Immature natural killer cell (primary cell): ENCODE measurements at regions not wholly inside any gene's neighbourhood (a gene's known extent, or its start where the extent isn't known, plus 50 kb on each side); places are given as distances from the start of the nearest gene placed in this dataset.

ENCODE experiments used
- DNase-seq, 3 donors: peaks; one replicate each; pipeline ENCODE4 v3.0.0; 2022; ENCODE audit warnings: mixed read lengths in 1 of 3
- H3K27ac Mint-ChIP-seq, 6 donors: one replicate each; pipeline ENCODE4 v1.8.0; 2020; ENCODE audit warnings: mixed read lengths in 6 of 6, mild to moderate bottlenecking in 5 of 6, inconsistent platforms in 4 of 6, moderate library complexity in 3 of 6
- H3K27me3 Mint-ChIP-seq, 3 donors: one replicate each; pipeline ENCODE4 v1.8.0; 2020 to 2021; ENCODE audit warnings: low read depth in 3 of 3, mild to moderate bottlenecking in 3 of 3, mixed read lengths in 3 of 3, moderate library complexity in 3 of 3, inconsistent platforms in 1 of 3
- H3K36me3 Mint-ChIP-seq, 3 donors: one replicate each; pipeline ENCODE4 v1.8.0; 2020; ENCODE audit warnings: mixed read lengths in 3 of 3, inconsistent platforms in 2 of 3, mild to moderate bottlenecking in 2 of 3
- H3K4me1 Mint-ChIP-seq, 2 donors: one replicate each; pipeline ENCODE4 v1.8.0; 2020; ENCODE audit warnings: inconsistent platforms in 2 of 2, mild to moderate bottlenecking in 2 of 2, mixed read lengths in 2 of 2, moderate library complexity in 1 of 2
- H3K4me3 Mint-ChIP-seq, 5 donors: one replicate each; pipeline ENCODE4 v1.8.0; 2020; ENCODE audit warnings: mild to moderate bottlenecking in 5 of 5, mixed read lengths in 5 of 5, inconsistent platforms in 3 of 5, moderate library complexity in 3 of 5
- H3K9me3 Mint-ChIP-seq, 6 donors: one replicate each; pipeline ENCODE4 v1.8.0; 2020; ENCODE audit warnings: mild to moderate bottlenecking in 6 of 6, mixed read lengths in 6 of 6, inconsistent platforms in 4 of 6, moderate library complexity in 3 of 6

DNA sequence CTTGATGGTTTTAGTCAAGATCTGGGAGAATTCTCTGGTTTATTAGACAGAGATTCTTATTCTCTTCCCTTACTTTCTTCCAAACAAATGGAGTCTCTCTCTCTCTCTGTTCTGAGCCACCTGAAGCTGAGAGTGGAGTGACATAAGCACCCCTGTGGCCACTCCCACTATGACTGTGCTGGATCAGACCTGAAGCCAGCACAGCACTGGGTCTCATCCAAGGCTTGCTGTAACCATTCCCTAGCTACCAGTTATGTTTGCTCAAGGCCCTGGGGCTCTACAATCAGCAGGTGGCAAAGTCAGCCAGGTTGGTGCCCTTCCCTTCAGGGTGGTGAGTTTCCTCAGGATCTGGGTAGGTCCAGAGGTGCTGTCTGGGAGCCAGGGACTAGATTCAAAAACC lies 568.5 kb downstream of the AACS start:
- no peaks in the 10 kb centered on the region for H3K36me3 Mint-ChIP-seq
- no peaks in the 10 kb centered on the region for H3K4me1 Mint-ChIP-seq

GRCh38 chr12:125634813-125635212 lies 569.6 kb downstream of the AACS start:
- Mint-ChIP-seq H3K4me1 (no peaks in the 10 kb centered on the region), H3K9me3 (peaks cover 0 to 14% (median 2%) of the 10 kb centered on the region in 6 donors), H3K4me3 (no peak overlapping the region), H3K27ac (no peak overlapping the region), H3K36me3 (no peaks in the 10 kb centered on the region), H3K27me3 (peaks cover 0 to 8% (median 1%) of the 10 kb centered on the region in 3 donors)
- DNase-seq = no peak

More for the DNA sequence above, 568.5 kb downstream of the AACS start:
- Mint-ChIP-seq H3K4me3 (no peak overlapping the region), H3K9me3 (peaks cover 0 to 8% (median 2%) of the 10 kb centered on the region in 6 donors), H3K27ac (no peak overlapping the region), H3K27me3 (peaks cover 0 to 8% (median 1%) of the 10 kb centered on the region in 3 donors)
- DNase-seq = no peak

- Mint-ChIP-seq H3K27ac (no peak overlapping the region), H3K27me3 (peaks cover 0 to 4% (median 0%) of the 10 kb centered on the region in 3 donors), H3K4me3 (no peak overlapping the region), H3K4me1 (no peaks in the 10 kb centered on the region), H3K36me3 (no peaks in the 10 kb centered on the region), H3K9me3 (peaks cover 0 to 11% (median 0%) of the 10 kb centered on the region in 6 donors)
- no peak for DNase-seq
Measured at GRCh38 chr12:125639826-125640225, 574.6 kb downstream of the AACS start.

- H3K36me3 Mint-ChIP-seq = no peaks in the 10 kb centered on the region
- H3K27ac Mint-ChIP-seq = no peak overlapping the region
- H3K27me3 Mint-ChIP-seq = peaks cover 0 to 3% (median 0%) of the 10 kb centered on the region in 3 donors
- no peak overlapping the region for H3K4me3 Mint-ChIP-seq
- peaks cover 0 to 14% (median 0%) of the 10 kb centered on the region in 6 donors for H3K9me3 Mint-ChIP-seq
- no peaks in the 10 kb centered on the region for H3K4me1 Mint-ChIP-seq
- no peak for DNase-seq
Measured at GRCh38 chr12:125643055-125643454, 577.8 kb downstream of the AACS start.

GRCh38 chr12:125645724-125646123 lies 580.5 kb downstream of the AACS start:
- Mint-ChIP-seq H3K4me3 (no peak overlapping the region), H3K27ac (no peak overlapping the region), H3K36me3 (no peaks in the 10 kb centered on the region), H3K4me1 (no peaks in the 10 kb centered on the region), H3K9me3 (peaks cover 0 to 14% (median under 1%) of the 10 kb centered on the region in 6 donors), H3K27me3 (peaks cover 0 to 8% (median 3%) of the 10 kb centered on the region in 3 donors)
- no peak for DNase-seq

DNA sequence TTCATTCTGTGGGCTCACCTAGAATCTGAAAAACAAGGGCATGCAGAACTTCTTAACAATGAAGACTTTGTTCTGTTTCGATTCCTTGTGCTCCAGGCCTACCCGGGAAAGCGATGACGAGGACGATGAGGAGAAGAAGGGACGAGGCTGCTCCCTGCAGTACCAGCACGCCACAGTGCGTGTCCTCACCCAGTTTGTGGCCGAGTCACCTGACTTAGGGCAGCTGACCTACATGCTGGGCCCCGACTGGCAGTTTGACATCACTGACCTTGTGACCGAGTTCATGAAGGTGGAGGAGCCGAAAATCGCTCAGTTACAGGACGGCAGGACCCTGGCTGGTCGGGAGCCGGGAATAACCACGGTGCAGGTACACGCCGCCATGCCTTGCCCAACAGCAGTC lies 585.4 kb downstream of the AACS start:
- Mint-ChIP-seq H3K9me3 (peaks cover 0 to 7% (median under 1%) of the 10 kb centered on the region in 6 donors), H3K4me3 (no peak overlapping the region), H3K27ac (no peak overlapping the region), H3K4me1 (no peaks in the 10 kb centered on the region), H3K27me3 (peaks cover 0 to 6% (median 6%) of the 10 kb centered on the region in 3 donors), H3K36me3 (no peaks in the 10 kb centered on the region)
- DNase-seq = no peak

DNA sequence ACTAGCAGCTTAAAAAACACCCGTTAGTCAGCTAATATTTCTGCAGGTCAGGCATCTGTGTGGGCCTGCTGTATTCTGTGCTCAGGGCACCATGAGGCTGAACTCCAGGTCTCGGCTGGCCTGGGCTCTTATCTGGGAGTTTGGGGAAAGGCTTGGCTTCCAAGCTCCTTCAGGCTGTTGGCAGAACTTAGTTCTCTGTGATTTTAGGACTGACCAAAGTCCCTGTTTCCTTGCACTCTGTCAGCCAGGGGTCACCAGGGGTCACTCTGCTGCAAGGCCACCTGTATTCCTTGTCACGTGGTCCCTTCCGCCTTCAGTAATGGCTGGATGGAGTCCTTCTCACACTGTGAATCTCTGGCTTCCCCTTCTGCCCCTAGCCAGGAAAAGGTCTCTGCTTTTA lies 586.4 kb downstream of the AACS start:
- no peak overlapping the region for H3K4me3 Mint-ChIP-seq
- no peaks in the 10 kb centered on the region for H3K4me1 Mint-ChIP-seq
- H3K36me3 Mint-ChIP-seq = no peaks in the 10 kb centered on the region
- no peak for DNase-seq
- H3K27me3 Mint-ChIP-seq = peaks cover 0 to 6% (median 6%) of the 10 kb centered on the region in 3 donors
- H3K9me3 Mint-ChIP-seq = peaks cover 0 to 7% (median under 1%) of the 10 kb centered on the region in 6 donors
- no peak overlapping the region for H3K27ac Mint-ChIP-seq

- H3K27ac Mint-ChIP-seq = no peak overlapping the region
- H3K9me3 Mint-ChIP-seq = peaks cover 0 to 7% (median under 1%) of the 10 kb centered on the region in 6 donors
- no peak for DNase-seq
- peaks cover 0 to 6% (median 6%) of the 10 kb centered on the region in 3 donors for H3K27me3 Mint-ChIP-seq
- H3K4me3 Mint-ChIP-seq = no peak overlapping the region
- no peaks in the 10 kb centered on the region for H3K36me3 Mint-ChIP-seq
- no peaks in the 10 kb centered on the region for H3K4me1 Mint-ChIP-seq
Measured at GRCh38 chr12:125652681-125653080, 587.4 kb downstream of the AACS start.

DNA sequence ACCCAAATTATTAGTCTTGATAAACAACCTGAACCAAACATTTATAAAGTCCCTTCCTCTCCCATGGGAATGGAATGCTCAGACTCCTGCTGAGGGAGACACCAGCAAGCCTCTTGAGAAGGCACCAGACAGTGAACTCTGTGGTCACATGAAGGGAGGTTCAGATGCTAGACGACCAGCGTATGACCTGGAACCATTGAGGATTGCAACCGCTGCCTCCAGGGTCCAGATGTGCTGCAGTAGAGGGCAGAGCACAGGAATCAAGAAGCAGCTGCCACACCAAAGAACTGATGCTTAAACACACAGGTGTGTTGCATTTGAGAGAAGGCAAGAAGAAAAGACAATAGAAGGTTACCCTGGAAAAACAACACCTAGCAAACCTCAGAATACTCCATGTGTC lies 592.4 kb downstream of the AACS start:
- DNase-seq = no peak
- Mint-ChIP-seq H3K27ac (no peak overlapping the region), H3K4me1 (no peaks in the 10 kb centered on the region), H3K4me3 (no peak overlapping the region), H3K27me3 (peaks cover 0 to 3% (median 3%) of the 10 kb centered on the region in 3 donors), H3K36me3 (no peaks in the 10 kb centered on the region), H3K9me3 (peaks cover 0 to 3% (median 0%) of the 10 kb centered on the region in 6 donors)

GRCh38 chr12:125674554-125675338 lies 609.5 kb downstream of the AACS start:
- Mint-ChIP-seq H3K4me3 (no peak overlapping the region), H3K27ac (no peak overlapping the region), H3K36me3 (no peaks in the 10 kb centered on the region), H3K9me3 (peaks cover 0 to 1% (median 0%) of the 10 kb centered on the region in 6 donors), H3K27me3 (peaks cover 0 to 2% (median 2%) of the 10 kb centered on the region in 3 donors), H3K4me1 (no peaks in the 10 kb centered on the region)
- no peak for DNase-seq

DNA sequence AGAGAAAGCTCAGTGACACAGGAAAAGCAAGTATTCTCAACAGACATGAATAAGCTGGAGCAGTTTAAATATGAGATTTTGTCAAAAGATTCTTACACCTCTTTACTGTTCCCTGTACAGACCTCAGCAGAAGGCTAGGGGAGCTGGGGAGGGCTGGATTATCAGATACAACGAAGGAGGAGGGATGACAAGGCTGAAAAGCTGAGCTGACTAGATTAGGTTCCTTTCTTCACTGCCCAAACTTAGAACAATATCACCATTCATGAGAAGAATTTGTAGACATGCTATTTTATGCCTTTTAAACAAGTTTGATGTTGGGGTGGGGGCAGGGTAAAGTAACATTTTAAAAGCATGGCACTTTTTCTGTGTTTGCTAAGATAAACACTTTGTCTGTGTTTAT lies 611.1 kb downstream of the AACS start:
- Mint-ChIP-seq H3K9me3 (peaks cover 0 to 2% (median 0%) of the 10 kb centered on the region in 6 donors), H3K4me3 (no peak overlapping the region), H3K36me3 (no peaks in the 10 kb centered on the region), H3K4me1 (no peaks in the 10 kb centered on the region), H3K27ac (no peak overlapping the region), H3K27me3 (peaks cover 0 to 2% (median 0%) of the 10 kb centered on the region in 3 donors)
- DNase-seq = no peak

DNA sequence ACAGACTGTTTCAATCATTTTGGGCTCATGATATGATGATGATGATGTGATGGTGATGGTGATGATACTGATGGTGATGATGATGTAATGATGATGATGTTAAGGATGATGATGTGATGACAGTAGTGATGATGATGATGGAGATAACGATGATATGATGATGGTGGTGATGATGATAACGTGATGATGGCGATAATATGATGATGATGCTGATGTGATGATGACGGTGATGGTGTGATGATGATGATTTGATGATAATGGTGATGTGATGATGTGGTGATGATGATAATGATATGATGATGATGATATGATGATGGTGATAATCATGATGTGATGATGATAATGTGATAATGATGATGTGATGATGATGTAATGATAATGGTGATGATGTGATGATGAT lies 612.6 kb downstream of the AACS start:
- Mint-ChIP-seq H3K4me1 (no peaks in the 10 kb centered on the region), H3K27me3 (peaks cover 0 to 3% (median 0%) of the 10 kb centered on the region in 3 donors), H3K27ac (no peak overlapping the region), H3K9me3 (peaks cover 0 to 2% (median 0%) of the 10 kb centered on the region in 6 donors), H3K36me3 (no peaks in the 10 kb centered on the region), H3K4me3 (no peak overlapping the region)
- no peak for DNase-seq

DNA sequence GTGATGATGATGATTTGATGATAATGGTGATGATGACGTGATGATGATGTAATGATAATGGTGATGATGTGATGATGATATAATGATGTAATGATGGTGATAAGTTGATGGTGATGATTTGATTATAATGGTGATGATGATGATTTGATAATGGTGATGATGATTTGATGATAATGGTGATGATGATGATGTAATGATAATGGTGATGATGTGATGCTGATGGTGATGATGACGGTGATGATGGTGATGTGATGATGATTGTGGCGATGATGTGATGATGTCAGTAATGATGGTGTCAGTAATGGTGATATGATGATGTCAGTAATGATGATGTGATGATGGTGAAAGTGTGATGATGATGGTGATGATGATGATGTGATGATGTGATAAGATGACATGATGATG lies 613.4 kb downstream of the AACS start:
- Mint-ChIP-seq H3K27me3 (peaks cover 0 to 1% (median 0%) of the 10 kb centered on the region in 3 donors), H3K4me1 (no peaks in the 10 kb centered on the region), H3K4me3 (no peak overlapping the region), H3K9me3 (peaks cover 0 to 2% (median 0%) of the 10 kb centered on the region in 6 donors), H3K27ac (no peak overlapping the region), H3K36me3 (no peaks in the 10 kb centered on the region)
- no peak for DNase-seq

- no peaks in the 10 kb centered on the region for H3K4me1 Mint-ChIP-seq
- no peak overlapping the region for H3K27ac Mint-ChIP-seq
- DNase-seq = no peak
- no peak overlapping the region for H3K4me3 Mint-ChIP-seq
- H3K9me3 Mint-ChIP-seq = peaks cover 0 to 4% (median 0%) of the 10 kb centered on the region in 6 donors
- no peaks in the 10 kb centered on the region for H3K36me3 Mint-ChIP-seq
- H3K27me3 Mint-ChIP-seq = peaks cover 0 to 6% (median 1%) of the 10 kb centered on the region in 3 donors
Measured at GRCh38 chr12:125683748-125684381, 618.6 kb downstream of the AACS start.
